ENCODE measurements at regions not wholly inside any gene's neighbourhood (a gene's known extent, or its start where the extent isn't known, plus 50 kb on each side); places are given as distances from the start of the nearest gene placed in this dataset.

GRCh38 chr20:55882286-55882685 is 123.0 kb downstream of the CBLN4 start:
- no peaks in the 10 kb centered on the region for H3K4me1 ChIP-seq (ENCODE audit: insufficient read depth, low read length)
- no peak overlapping the region for H3K27ac ChIP-seq (ENCODE audit: low read length)
- H3K9ac ChIP-seq (ENCODE audit: low read depth, low read length), result no peak overlapping the region
- H3K4me3 ChIP-seq (ENCODE audit: low read length), result no peak overlapping the region
- no peaks in the 10 kb centered on the region for H3K36me3 ChIP-seq (ENCODE audit: insufficient read depth, low read depth, low read length)
- H3K9me3 ChIP-seq (ENCODE audit: insufficient read depth, low read depth, low read length), result peaks cover 5% of the 10 kb centered on the region
- H3K27me3 ChIP-seq (ENCODE audit: insufficient read depth, low read length), result no peaks in the 10 kb centered on the region

- Histone ChIP-seq H3K36me3 (ENCODE audit: insufficient read depth, low read depth, low read length) (no peaks in the 10 kb centered on the region), H3K27me3 (ENCODE audit: insufficient read depth, low read length) (no peaks in the 10 kb centered on the region), H3K9ac (ENCODE audit: low read depth, low read length) (no peak overlapping the region), H3K27ac (ENCODE audit: low read length) (no peak overlapping the region), H3K9me3 (ENCODE audit: insufficient read depth, low read depth, low read length) (peaks cover 5% of the 10 kb centered on the region), H3K4me3 (ENCODE audit: low read length) (no peak overlapping the region), H3K4me1 (ENCODE audit: insufficient read depth, low read length) (no peaks in the 10 kb centered on the region)
Measured at GRCh38 chr20:55881204-55881603, 124.1 kb downstream of the CBLN4 start.

- no peak overlapping the region for H3K9ac ChIP-seq (ENCODE audit: low read depth, low read length)
- no peak overlapping the region for H3K4me3 ChIP-seq (ENCODE audit: low read length)
- H3K36me3 ChIP-seq (ENCODE audit: insufficient read depth, low read depth, low read length), result no peaks in the 10 kb centered on the region
- H3K27me3 ChIP-seq (ENCODE audit: insufficient read depth, low read length), result no peaks in the 10 kb centered on the region
- peaks cover 5% of the 10 kb centered on the region for H3K9me3 ChIP-seq (ENCODE audit: insufficient read depth, low read depth, low read length)
- no peaks in the 10 kb centered on the region for H3K4me1 ChIP-seq (ENCODE audit: insufficient read depth, low read length)
- no peak overlapping the region for H3K27ac ChIP-seq (ENCODE audit: low read length)
Measured at GRCh38 chr20:55880361-55880760, 125.0 kb downstream of the CBLN4 start.

- Histone ChIP-seq H3K36me3 (ENCODE audit: insufficient read depth, low read depth, low read length) (no peaks in the 10 kb centered on the region), H3K27ac (ENCODE audit: low read length) (no peak overlapping the region), H3K4me1 (ENCODE audit: insufficient read depth, low read length) (no peaks in the 10 kb centered on the region), H3K9ac (ENCODE audit: low read depth, low read length) (no peak overlapping the region), H3K4me3 (ENCODE audit: low read length) (no peak overlapping the region), H3K9me3 (ENCODE audit: insufficient read depth, low read depth, low read length) (peaks cover 8% of the 10 kb centered on the region; the same call in 1 of the 2 replicates), H3K27me3 (ENCODE audit: insufficient read depth, low read length) (no peaks in the 10 kb centered on the region)
Measured at GRCh38 chr20:55855052-55855451, 150.3 kb downstream of the CBLN4 start.

- no peaks in the 10 kb centered on the region for H3K4me1 ChIP-seq (ENCODE audit: insufficient read depth, low read length)
- H3K9ac ChIP-seq (ENCODE audit: low read depth, low read length), result no peak overlapping the region
- H3K4me3 ChIP-seq (ENCODE audit: low read length), result no peak overlapping the region
- no peaks in the 10 kb centered on the region; the same call in 1 of the 2 replicates for H3K9me3 ChIP-seq (ENCODE audit: insufficient read depth, low read depth, low read length)
- no peaks in the 10 kb centered on the region for H3K27me3 ChIP-seq (ENCODE audit: insufficient read depth, low read length)
- no peak overlapping the region for H3K27ac ChIP-seq (ENCODE audit: low read length)
- H3K36me3 ChIP-seq (ENCODE audit: insufficient read depth, low read depth, low read length), result no peaks in the 10 kb centered on the region
Measured at GRCh38 chr20:55830121-55830827, 175.0 kb downstream of the CBLN4 start.

GRCh38 chr20:55805138-55805537 is 200.2 kb downstream of the CBLN4 start:
- Histone ChIP-seq H3K9ac (ENCODE audit: low read depth, low read length) (no peak overlapping the region), H3K4me1 (ENCODE audit: insufficient read depth, low read length) (no peaks in the 10 kb centered on the region), H3K36me3 (ENCODE audit: insufficient read depth, low read depth, low read length) (no peaks in the 10 kb centered on the region), H3K4me3 (ENCODE audit: low read length) (no peak overlapping the region), H3K27me3 (ENCODE audit: insufficient read depth, low read length) (no peaks in the 10 kb centered on the region), H3K27ac (ENCODE audit: low read length) (no peak overlapping the region), H3K9me3 (ENCODE audit: insufficient read depth, low read depth, low read length) (peaks cover 8% of the 10 kb centered on the region)

GRCh38 chr20:55800552-55801245 is 204.6 kb downstream of the CBLN4 start:
- no peaks in the 10 kb centered on the region for H3K4me1 ChIP-seq (ENCODE audit: insufficient read depth, low read length)
- no peaks in the 10 kb centered on the region for H3K27me3 ChIP-seq (ENCODE audit: insufficient read depth, low read length)
- H3K27ac ChIP-seq (ENCODE audit: low read length), result no peak overlapping the region
- no peaks in the 10 kb centered on the region for H3K36me3 ChIP-seq (ENCODE audit: insufficient read depth, low read depth, low read length)
- no peak overlapping the region for H3K9ac ChIP-seq (ENCODE audit: low read depth, low read length)
- no peaks in the 10 kb centered on the region for H3K9me3 ChIP-seq (ENCODE audit: insufficient read depth, low read depth, low read length)
- H3K4me3 ChIP-seq (ENCODE audit: low read length), result no peak overlapping the region

- Histone ChIP-seq H3K9ac (ENCODE audit: low read depth, low read length) (no peak overlapping the region), H3K4me1 (ENCODE audit: insufficient read depth, low read length) (no peaks in the 10 kb centered on the region), H3K27ac (ENCODE audit: low read length) (no peak overlapping the region), H3K36me3 (ENCODE audit: insufficient read depth, low read depth, low read length) (no peaks in the 10 kb centered on the region), H3K9me3 (ENCODE audit: insufficient read depth, low read depth, low read length) (no peaks in the 10 kb centered on the region), H3K4me3 (ENCODE audit: low read length) (no peak overlapping the region), H3K27me3 (ENCODE audit: insufficient read depth, low read length) (no peaks in the 10 kb centered on the region)
Measured at GRCh38 chr20:55793986-55794385, 211.3 kb downstream of the CBLN4 start.

- Histone ChIP-seq H3K9me3 (ENCODE audit: insufficient read depth, low read depth, low read length) (no peaks in the 10 kb centered on the region), H3K4me3 (ENCODE audit: low read length) (no peak overlapping the region), H3K4me1 (ENCODE audit: insufficient read depth, low read length) (no peaks in the 10 kb centered on the region), H3K27ac (ENCODE audit: low read length) (no peak overlapping the region), H3K9ac (ENCODE audit: low read depth, low read length) (no peak overlapping the region), H3K27me3 (ENCODE audit: insufficient read depth, low read length) (no peaks in the 10 kb centered on the region), H3K36me3 (ENCODE audit: insufficient read depth, low read depth, low read length) (no peaks in the 10 kb centered on the region)
Measured at GRCh38 chr20:55792049-55792448, 213.3 kb downstream of the CBLN4 start.

- Histone ChIP-seq H3K4me1 (ENCODE audit: insufficient read depth, low read length) (no peaks in the 10 kb centered on the region), H3K9ac (ENCODE audit: low read depth, low read length) (no peak overlapping the region), H3K9me3 (ENCODE audit: insufficient read depth, low read depth, low read length) (no peaks in the 10 kb centered on the region), H3K36me3 (ENCODE audit: insufficient read depth, low read depth, low read length) (no peaks in the 10 kb centered on the region), H3K27ac (ENCODE audit: low read length) (no peak overlapping the region), H3K27me3 (ENCODE audit: insufficient read depth, low read length) (no peaks in the 10 kb centered on the region), H3K4me3 (ENCODE audit: low read length) (no peak overlapping the region)
Measured at GRCh38 chr20:55790178-55790577, 215.1 kb downstream of the CBLN4 start.

- H3K27me3 ChIP-seq (ENCODE audit: insufficient read depth, low read length), result no peaks in the 10 kb centered on the region
- no peaks in the 10 kb centered on the region for H3K9me3 ChIP-seq (ENCODE audit: insufficient read depth, low read depth, low read length)
- H3K36me3 ChIP-seq (ENCODE audit: insufficient read depth, low read depth, low read length), result no peaks in the 10 kb centered on the region
- no peak overlapping the region for H3K4me3 ChIP-seq (ENCODE audit: low read length)
- no peak overlapping the region for H3K9ac ChIP-seq (ENCODE audit: low read depth, low read length)
- H3K4me1 ChIP-seq (ENCODE audit: insufficient read depth, low read length), result no peaks in the 10 kb centered on the region
- H3K27ac ChIP-seq (ENCODE audit: low read length), result no peak overlapping the region
Measured at GRCh38 chr20:55784036-55784435, 221.3 kb downstream of the CBLN4 start.

GRCh38 chr20:55783381-55783780 is 221.9 kb downstream of the CBLN4 start:
- Histone ChIP-seq H3K27me3 (ENCODE audit: insufficient read depth, low read length) (no peaks in the 10 kb centered on the region), H3K27ac (ENCODE audit: low read length) (no peak overlapping the region), H3K9ac (ENCODE audit: low read depth, low read length) (no peak overlapping the region), H3K4me3 (ENCODE audit: low read length) (no peak overlapping the region), H3K9me3 (ENCODE audit: insufficient read depth, low read depth, low read length) (no peaks in the 10 kb centered on the region), H3K4me1 (ENCODE audit: insufficient read depth, low read length) (no peaks in the 10 kb centered on the region), H3K36me3 (ENCODE audit: insufficient read depth, low read depth, low read length) (no peaks in the 10 kb centered on the region)

All from iPS-20b (cell line).